Loucy (cell line): ENCODE measurements at regions not wholly inside any gene's neighbourhood (a gene's known extent, or its start where the extent isn't known, plus 50 kb on each side); places are given as distances from the start of the nearest gene placed in this dataset.

Experiments used
- H2AFZ ChIP-seq: fragments of 200-600 bp; sonication (generic); 2 replicates; pipeline ENCODE4 v1.6.0; 2016; ENCODE audit warnings: antibody characterized with exemption, mild to moderate bottlenecking, low read length, moderate library complexity
- H3F3A ChIP-seq: fragments of 200-600 bp; 2 replicates; pipeline ENCODE4 v1.6.0; 2016; ENCODE audit warnings: antibody characterized with exemption, low read depth, mild to moderate bottlenecking
- H3K27me3 ChIP-seq: fragments of 200-600 bp; sonication (generic); 2 replicates; pipeline ENCODE4 v1.6.1; 2014; ENCODE audit warnings: low read length, mild to moderate bottlenecking; ENCODE audit not compliant: insufficient read depth, poor library complexity, severe bottlenecking
- H3K36me3 ChIP-seq: fragments of 200-600 bp; sonication (generic); 2 replicates; pipeline ENCODE4 v1.6.1; 2016; ENCODE audit warnings: low read length; ENCODE audit not compliant: insufficient read depth
- H3K4me1 ChIP-seq: fragments of 200-600 bp; sonication (generic); 2 replicates; pipeline ENCODE4 v1.5.1; 2014; ENCODE audit warnings: low read length, mild to moderate bottlenecking; ENCODE audit not compliant: insufficient read depth, poor library complexity, severe bottlenecking
- H3K4me2 ChIP-seq: fragments of 200-600 bp; sonication (generic); 2 replicates; pipeline ENCODE4 v1.6.0; 2014; ENCODE audit warnings: antibody characterized with exemption, low read length, low read depth, mild to moderate bottlenecking; ENCODE audit not compliant: poor library complexity, severe bottlenecking
- H3K4me3 ChIP-seq: fragments of 200-600 bp; sonication (generic); 2 replicates; pipeline ENCODE4 v1.5.1; 2014; ENCODE audit warnings: low read length, mild to moderate bottlenecking, mixed read lengths; ENCODE audit not compliant: poor library complexity, severe bottlenecking
- H3K79me2 ChIP-seq: fragments of 200-600 bp; sonication (generic); 2 replicates; pipeline ENCODE4 v1.6.1; 2014; ENCODE audit warnings: low read length; ENCODE audit not compliant: insufficient read depth
- H3K9ac ChIP-seq: fragments of 200-600 bp; sonication (generic); 2 replicates; pipeline ENCODE4 v1.6.0; 2014; ENCODE audit warnings: mild to moderate bottlenecking, low read depth, low read length, moderate library complexity; ENCODE audit not compliant: poor library complexity, severe bottlenecking
- H3K9me2 ChIP-seq: fragments of 200-600 bp; sonication (generic); replicated peaks from 2 replicates; pipeline ENCODE4 v1.6.1; 2016; ENCODE audit warnings: low read depth, low read length, mixed read lengths
- H3K9me3 ChIP-seq: fragments of 200-600 bp; sonication (generic); 2 replicates; pipeline ENCODE4 v1.6.1; 2014; ENCODE audit warnings: mild to moderate bottlenecking, antibody characterized with exemption, low read length, low read depth; ENCODE audit not compliant: insufficient read depth
- H4K20me1 ChIP-seq: fragments of 200-600 bp; sonication (generic); 2 replicates; pipeline ENCODE4 v1.6.0; 2014; ENCODE audit warnings: antibody characterized with exemption, low read length, mild to moderate bottlenecking; ENCODE audit not compliant: insufficient read depth, poor library complexity, severe bottlenecking
- EZH2phosphoT487 ChIP-seq: fragments of 200-600 bp; IDR thresholded peaks from 2 replicates; pipeline ENCODE4 v1.6.1; 2018; ENCODE audit warnings: antibody characterized with exemption, mild to moderate bottlenecking, moderate library complexity, borderline replicate concordance
- TF ChIP-seq, protein P1 (sequence below): fragments of 200-600 bp; sonication (generic); conservative IDR thresholded peaks from 2 replicates; pipeline ENCODE4 v1.5.1; 2014; ENCODE audit warnings: mild to moderate bottlenecking, antibody characterized with exemption, low read length

DNA sequence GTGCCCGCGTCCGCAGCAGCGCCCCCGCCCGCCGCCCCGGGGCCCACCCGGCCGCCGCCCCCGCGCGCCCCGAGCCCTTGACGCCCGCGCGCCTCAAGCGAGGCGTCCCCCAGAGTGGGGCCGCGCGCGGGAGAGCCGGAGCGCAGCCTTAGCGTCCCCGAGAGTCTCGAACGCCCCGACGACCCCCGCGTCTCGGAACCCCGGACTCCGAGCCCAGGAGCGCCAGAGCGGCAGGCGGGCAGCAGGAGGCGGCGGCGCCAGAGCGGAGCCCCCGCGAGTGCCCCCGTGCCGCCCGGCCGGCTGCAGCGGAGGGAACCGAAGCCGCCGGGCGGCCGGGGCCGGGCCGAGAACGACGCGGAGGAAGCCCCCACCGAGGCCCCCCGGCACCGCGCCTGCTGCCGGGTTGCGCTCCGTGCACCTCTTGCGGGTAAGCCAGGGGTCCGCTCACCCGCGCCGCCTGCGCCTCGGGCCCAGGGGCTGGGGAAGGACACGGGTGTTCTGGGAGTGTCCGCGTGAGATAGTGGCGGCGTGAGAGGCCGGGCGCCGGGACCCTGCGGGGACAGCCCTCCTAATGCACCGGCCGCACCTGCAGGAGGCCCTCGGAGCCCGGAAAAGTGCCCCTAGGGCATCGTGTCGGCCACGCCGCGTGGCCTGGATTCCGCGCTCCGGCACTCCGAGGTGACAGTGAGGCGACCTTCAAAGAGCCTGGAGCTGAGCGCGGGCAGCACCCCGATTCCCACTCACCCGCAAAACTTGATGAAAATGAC is 52.0 kb upstream of the ULK4 start:
- TF ChIP-seq, protein P1, sequence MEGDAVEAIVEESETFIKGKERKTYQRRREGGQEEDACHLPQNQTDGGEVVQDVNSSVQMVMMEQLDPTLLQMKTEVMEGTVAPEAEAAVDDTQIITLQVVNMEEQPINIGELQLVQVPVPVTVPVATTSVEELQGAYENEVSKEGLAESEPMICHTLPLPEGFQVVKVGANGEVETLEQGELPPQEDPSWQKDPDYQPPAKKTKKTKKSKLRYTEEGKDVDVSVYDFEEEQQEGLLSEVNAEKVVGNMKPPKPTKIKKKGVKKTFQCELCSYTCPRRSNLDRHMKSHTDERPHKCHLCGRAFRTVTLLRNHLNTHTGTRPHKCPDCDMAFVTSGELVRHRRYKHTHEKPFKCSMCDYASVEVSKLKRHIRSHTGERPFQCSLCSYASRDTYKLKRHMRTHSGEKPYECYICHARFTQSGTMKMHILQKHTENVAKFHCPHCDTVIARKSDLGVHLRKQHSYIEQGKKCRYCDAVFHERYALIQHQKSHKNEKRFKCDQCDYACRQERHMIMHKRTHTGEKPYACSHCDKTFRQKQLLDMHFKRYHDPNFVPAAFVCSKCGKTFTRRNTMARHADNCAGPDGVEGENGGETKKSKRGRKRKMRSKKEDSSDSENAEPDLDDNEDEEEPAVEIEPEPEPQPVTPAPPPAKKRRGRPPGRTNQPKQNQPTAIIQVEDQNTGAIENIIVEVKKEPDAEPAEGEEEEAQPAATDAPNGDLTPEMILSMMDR = no peak
- TF ChIP-seq EZH2phosphoT487 = no peak
- Histone ChIP-seq H3K36me3 (no peaks in the 10 kb centered on the region), H3K4me3 (peak overlapping the region; percentile 90), H3K9ac (peak overlapping the region; percentile 86), H3K9me3 (no peaks in the 10 kb centered on the region), H3K27me3 (no peaks in the 10 kb centered on the region), H2AFZ (peak overlapping the region; percentile 48), H3K9me2 (no peaks in the 10 kb centered on the region), H3F3A (peaks cover 4% of the 10 kb centered on the region; the same call in 1 of the 2 replicates), H3K79me2 (peaks cover 53% of the 10 kb centered on the region), H3K4me2 (peak overlapping the region; percentile 98), H4K20me1 (peaks cover 43% of the 10 kb centered on the region), H3K4me1 (peaks cover 45% of the 10 kb centered on the region)

DNA sequence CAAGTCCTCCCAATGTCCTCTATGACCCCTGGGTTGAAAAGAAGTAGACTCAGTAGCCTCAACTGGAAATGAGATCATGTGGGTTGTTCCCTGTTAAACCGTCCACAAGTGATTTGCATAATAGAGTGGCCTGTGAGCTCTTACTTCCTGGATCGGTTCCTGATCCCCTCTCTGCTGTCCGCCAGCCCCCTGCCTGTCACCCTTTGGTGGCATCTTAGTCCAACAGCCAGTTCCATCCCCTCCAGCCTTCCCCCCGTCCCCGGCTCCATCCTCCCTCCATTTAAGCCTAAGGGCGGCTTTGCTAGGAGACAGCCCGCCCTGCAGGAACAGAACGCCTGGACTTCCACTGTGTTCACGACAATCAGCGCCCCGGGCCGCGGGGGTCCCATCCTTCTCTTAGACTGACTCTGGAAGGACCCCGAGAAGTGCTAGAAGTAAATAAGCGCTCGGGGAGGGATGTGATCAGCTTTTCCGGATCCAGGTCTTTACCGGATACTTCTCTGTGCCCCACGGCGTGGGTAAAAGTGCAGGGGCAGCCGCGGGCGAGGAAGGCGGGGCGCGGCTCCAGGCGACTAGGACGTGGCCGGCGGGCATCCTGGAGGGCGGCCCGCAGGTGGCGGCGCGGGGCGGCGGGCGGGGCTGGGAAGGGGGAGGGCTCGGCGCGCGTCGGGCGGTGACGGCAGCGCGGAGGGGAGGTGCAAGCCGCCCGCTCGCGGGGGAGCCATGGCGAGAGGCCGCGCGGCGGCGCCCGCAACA is 51.2 kb upstream of the ULK4 start:
- Histone ChIP-seq H3K36me3 (no peaks in the 10 kb centered on the region), H3K4me3 (peak overlapping the region; percentile 95), H3K79me2 (peaks cover 45% of the 10 kb centered on the region), H3K4me2 (peak overlapping the region; percentile 67), H3K9me3 (no peaks in the 10 kb centered on the region), H2AFZ (peak overlapping the region; percentile 90), H4K20me1 (peaks cover 36% of the 10 kb centered on the region), H3K27me3 (no peaks in the 10 kb centered on the region), H3K4me1 (peaks cover 37% of the 10 kb centered on the region), H3F3A (peaks cover 4% of the 10 kb centered on the region; the same call in 1 of the 2 replicates), H3K9me2 (no peaks in the 10 kb centered on the region), H3K9ac (peak overlapping the region; percentile 93)
- TF ChIP-seq EZH2phosphoT487 = no peak
- TF ChIP-seq, protein P1 = no peak

DNA sequence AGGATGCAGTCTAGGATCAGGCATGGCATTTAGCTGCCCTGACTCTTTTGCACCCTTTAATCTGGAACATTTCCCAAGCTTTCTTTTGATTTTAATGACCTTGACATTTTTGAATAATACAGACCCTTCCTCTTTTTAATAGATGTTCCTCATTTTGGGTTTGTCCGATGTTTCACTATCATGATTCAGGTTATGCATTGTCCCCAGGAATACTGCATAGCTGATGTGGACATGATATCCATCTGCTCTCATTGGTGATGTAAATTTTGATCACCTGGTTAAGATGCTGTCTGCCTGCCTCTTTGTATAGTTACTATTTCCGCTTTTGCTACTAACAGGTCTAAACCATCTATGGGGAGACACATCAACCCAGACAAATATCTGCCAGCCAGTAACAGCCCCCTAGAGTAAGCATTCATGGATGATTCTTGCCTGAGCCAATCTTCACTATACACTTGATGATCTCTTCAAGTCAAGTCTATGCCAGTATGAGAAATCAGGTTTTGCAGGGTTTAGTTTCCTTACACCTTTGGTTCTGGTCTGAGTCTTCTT is 50.6 kb upstream of the ULK4 start:
- no peaks in the 10 kb centered on the region for H3K27me3 ChIP-seq
- H3K4me3 ChIP-seq = peak overlapping the region; percentile 95
- H2AFZ ChIP-seq = peak overlapping the region; percentile 90
- H4K20me1 ChIP-seq = peaks cover 29% of the 10 kb centered on the region
- no peaks in the 10 kb centered on the region for H3K9me2 ChIP-seq
- peak overlapping the region; percentile 67 for H3K4me2 ChIP-seq
- H3K79me2 ChIP-seq = peaks cover 39% of the 10 kb centered on the region
- H3K36me3 ChIP-seq = no peaks in the 10 kb centered on the region
- peaks cover 34% of the 10 kb centered on the region for H3K4me1 ChIP-seq
- no peaks in the 10 kb centered on the region for H3K9me3 ChIP-seq
- peak overlapping the region; percentile 93 for H3K9ac ChIP-seq
- no peak for TF ChIP-seq EZH2phosphoT487
- TF ChIP-seq, protein P1 = no peak
- peaks cover 4% of the 10 kb centered on the region; the same call in 1 of the 2 replicates for H3F3A ChIP-seq
